SK-N-SH (cell line): ENCODE measurements at regions not wholly inside any gene's neighbourhood (a gene's known extent, or its start where the extent isn't known, plus 50 kb on each side); places are given as distances from the start of the nearest gene placed in this dataset.
"Not testable (repeated sequence)": the region's sequence is repeated elsewhere in the genome, so short reads cannot be mapped to it uniquely, and the experiment has no call there.

Source experiments
- CTCF ChIP-seq: fragments of 200-600 bp; sonication (generic); IDR thresholded peaks from 2 replicates; pipeline ENCODE4 v1.6.1; 2017; ENCODE audit warnings: antibody characterized with exemption, mild to moderate bottlenecking, moderate library complexity
- EP300 ChIP-seq, 2 experiments: IDR thresholded peaks; 2 replicates each; pipeline versions ENCODE4 v1.4.0 to v1.6.1; 2012; ENCODE audit warnings: borderline replicate concordance in 1 of 2, low read depth in 1 of 2, low read length in 1 of 2
- MAX ChIP-seq: IDR thresholded peaks from 2 replicates; pipeline ENCODE4 v1.4.0; 2012; ENCODE audit warnings: low read depth
- REST ChIP-seq: IDR thresholded peaks from 2 replicates; pipeline ENCODE4 v1.6.1; 2012; ENCODE audit warnings: mild to moderate bottlenecking, low read depth, low read length, moderate library complexity
- USF2 ChIP-seq: fragments of 150-350 bp; IDR thresholded peaks from 2 replicates; pipeline ENCODE4 v1.6.1; 2017; ENCODE audit warnings: antibody characterized with exemption, low read length, low read depth, borderline replicate concordance

GRCh38 chr14:106234525-106235254, 708.3 kb downstream of the TMEM121 start:
- TF ChIP-seq CTCF: peak; percentile 66
- TF ChIP-seq EP300 (IDR thresholded peaks at IDR 0.05; ENCODE audit: borderline replicate concordance in 1 of 2, low read depth in 1 of 2, low read length in 1 of 2); USF2; MAX; REST: not testable (repeated sequence)
